K562 (cell line): ENCODE measurements at regions not wholly inside any gene's neighbourhood (a gene's known extent, or its start where the extent isn't known, plus 50 kb on each side); places are given as distances from the start of the nearest gene placed in this dataset.

Experiments used
- KDM1A ChIP-seq, 2 experiments: fragments of 450-650 bp; IDR thresholded peaks; 2 replicates each; pipeline ENCODE4 v1.6.1; 2016; ENCODE audit warnings: mild to moderate bottlenecking in 2 of 2
- NFRKB ChIP-seq: fragments of 450-650 bp; IDR thresholded peaks from 2 replicates; pipeline ENCODE4 v1.6.1; 2016; ENCODE audit warnings: low read depth
- RBM14 ChIP-seq: fragments of 200-400 bp; formaldehyde crosslinking; IDR thresholded peaks from 2 replicates; pipeline ENCODE4 v1.6.1; 2018; ENCODE audit warnings: low read depth, mild to moderate bottlenecking, low read length, moderate library complexity, borderline replicate concordance; ENCODE audit not compliant: insufficient read depth
- RCOR1 ChIP-seq, 2 experiments: IDR thresholded peaks; 2 replicates each; pipeline ENCODE4 v1.6.1; 2012; ENCODE audit warnings: low read depth in 2 of 2, low read length in 2 of 2, borderline replicate concordance in 1 of 2, improper control_type of control experiment in 1 of 2
- RNF2 ChIP-seq: sonication (generic); IDR thresholded peaks from 2 replicates; pipeline ENCODE4 v1.6.1; 2016
- ZBTB8A ChIP-seq: fragments of 450-650 bp; IDR thresholded peaks from 2 replicates; pipeline ENCODE4 v1.6.1; 2018; ENCODE audit warnings: mild to moderate bottlenecking, moderate library complexity; ENCODE audit not compliant: partially characterized antibody
- ZC3H11A ChIP-seq: IDR thresholded peaks from 2 replicates; pipeline ENCODE4 v1.6.1; 2012; ENCODE audit warnings: low read depth, low read length, improper control_type of control experiment
- ZNF436 ChIP-seq: fragments of 250-450, 450-650 bp; sonication (Bioruptor Pico); formaldehyde crosslinking; IDR thresholded peaks from 2 replicates; pipeline ENCODE4 v1.7.0; 2020; ENCODE audit warnings: mild to moderate bottlenecking
- TF ChIP-seq, protein P1 (sequence below): sonication (generic); formaldehyde crosslinking; IDR thresholded peaks from 2 replicates; pipeline ENCODE4 v1.8.1; 2023; ENCODE audit warnings: mild to moderate bottlenecking, missing genetic modification reagents
- TF ChIP-seq, protein P2 (sequence below): fragments of 450-650 bp; conservative IDR thresholded peaks from 2 replicates; pipeline ENCODE4 v1.6.1; 2016; ENCODE audit warnings: missing genetic modification characterization, low read depth, mild to moderate bottlenecking, control low read depth, missing compliant biosample characterization
- TF ChIP-seq, protein P3 (sequence below): fragments of 250-450 bp; sonication (Bioruptor Pico); IDR thresholded peaks from 2 replicates; pipeline ENCODE4 v1.8.0; 2022; ENCODE audit warnings: inconsistent platforms

DNA sequence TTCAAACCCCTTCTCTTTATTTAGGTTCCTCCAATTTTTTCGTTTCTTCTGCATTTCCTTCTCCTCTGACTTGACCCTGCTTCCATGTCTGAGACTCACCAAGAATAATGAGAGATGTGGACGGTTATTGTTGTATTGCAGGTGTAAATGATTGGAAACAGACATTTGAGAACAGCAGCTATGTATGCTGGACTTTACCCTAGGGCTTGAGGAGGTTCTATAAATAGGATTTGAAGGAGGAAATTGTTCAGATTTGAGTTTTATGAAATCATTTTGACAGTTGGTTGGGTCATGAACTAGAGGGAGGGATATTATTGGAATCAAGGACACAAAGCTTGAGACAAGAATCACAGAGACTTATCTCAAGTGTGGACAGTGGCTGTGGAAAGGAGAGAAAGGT, 614.6 kb upstream of the CPEB2 start (continued):
- TF ChIP-seq, protein P1, sequence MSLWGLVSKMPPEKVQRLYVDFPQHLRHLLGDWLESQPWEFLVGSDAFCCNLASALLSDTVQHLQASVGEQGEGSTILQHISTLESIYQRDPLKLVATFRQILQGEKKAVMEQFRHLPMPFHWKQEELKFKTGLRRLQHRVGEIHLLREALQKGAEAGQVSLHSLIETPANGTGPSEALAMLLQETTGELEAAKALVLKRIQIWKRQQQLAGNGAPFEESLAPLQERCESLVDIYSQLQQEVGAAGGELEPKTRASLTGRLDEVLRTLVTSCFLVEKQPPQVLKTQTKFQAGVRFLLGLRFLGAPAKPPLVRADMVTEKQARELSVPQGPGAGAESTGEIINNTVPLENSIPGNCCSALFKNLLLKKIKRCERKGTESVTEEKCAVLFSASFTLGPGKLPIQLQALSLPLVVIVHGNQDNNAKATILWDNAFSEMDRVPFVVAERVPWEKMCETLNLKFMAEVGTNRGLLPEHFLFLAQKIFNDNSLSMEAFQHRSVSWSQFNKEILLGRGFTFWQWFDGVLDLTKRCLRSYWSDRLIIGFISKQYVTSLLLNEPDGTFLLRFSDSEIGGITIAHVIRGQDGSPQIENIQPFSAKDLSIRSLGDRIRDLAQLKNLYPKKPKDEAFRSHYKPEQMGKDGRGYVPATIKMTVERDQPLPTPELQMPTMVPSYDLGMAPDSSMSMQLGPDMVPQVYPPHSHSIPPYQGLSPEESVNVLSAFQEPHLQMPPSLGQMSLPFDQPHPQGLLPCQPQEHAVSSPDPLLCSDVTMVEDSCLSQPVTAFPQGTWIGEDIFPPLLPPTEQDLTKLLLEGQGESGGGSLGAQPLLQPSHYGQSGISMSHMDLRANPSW (CRISPR knock-in tag) = no peak
- TF ChIP-seq, protein P2, sequence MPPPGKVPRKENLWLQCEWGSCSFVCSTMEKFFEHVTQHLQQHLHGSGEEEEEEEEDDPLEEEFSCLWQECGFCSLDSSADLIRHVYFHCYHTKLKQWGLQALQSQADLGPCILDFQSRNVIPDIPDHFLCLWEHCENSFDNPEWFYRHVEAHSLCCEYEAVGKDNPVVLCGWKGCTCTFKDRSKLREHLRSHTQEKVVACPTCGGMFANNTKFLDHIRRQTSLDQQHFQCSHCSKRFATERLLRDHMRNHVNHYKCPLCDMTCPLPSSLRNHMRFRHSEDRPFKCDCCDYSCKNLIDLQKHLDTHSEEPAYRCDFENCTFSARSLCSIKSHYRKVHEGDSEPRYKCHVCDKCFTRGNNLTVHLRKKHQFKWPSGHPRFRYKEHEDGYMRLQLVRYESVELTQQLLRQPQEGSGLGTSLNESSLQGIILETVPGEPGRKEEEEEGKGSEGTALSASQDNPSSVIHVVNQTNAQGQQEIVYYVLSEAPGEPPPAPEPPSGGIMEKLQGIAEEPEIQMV (tag) = no peak
- no peak for TF ChIP-seq RCOR1 (IDR thresholded peaks at IDR 0.05; ENCODE audit: borderline replicate concordance in 1 of 2, low read depth in 2 of 2, low read length in 2 of 2)
- TF ChIP-seq ZC3H11A = no peak
- TF ChIP-seq RNF2 = no peak
- TF ChIP-seq NFRKB = no peak
- TF ChIP-seq, protein P3, sequence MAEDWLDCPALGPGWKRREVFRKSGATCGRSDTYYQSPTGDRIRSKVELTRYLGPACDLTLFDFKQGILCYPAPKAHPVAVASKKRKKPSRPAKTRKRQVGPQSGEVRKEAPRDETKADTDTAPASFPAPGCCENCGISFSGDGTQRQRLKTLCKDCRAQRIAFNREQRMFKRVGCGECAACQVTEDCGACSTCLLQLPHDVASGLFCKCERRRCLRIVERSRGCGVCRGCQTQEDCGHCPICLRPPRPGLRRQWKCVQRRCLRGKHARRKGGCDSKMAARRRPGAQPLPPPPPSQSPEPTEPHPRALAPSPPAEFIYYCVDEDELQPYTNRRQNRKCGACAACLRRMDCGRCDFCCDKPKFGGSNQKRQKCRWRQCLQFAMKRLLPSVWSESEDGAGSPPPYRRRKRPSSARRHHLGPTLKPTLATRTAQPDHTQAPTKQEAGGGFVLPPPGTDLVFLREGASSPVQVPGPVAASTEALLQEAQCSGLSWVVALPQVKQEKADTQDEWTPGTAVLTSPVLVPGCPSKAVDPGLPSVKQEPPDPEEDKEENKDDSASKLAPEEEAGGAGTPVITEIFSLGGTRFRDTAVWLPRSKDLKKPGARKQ = no peak
- TF ChIP-seq ZBTB8A = no peak
- no peak for TF ChIP-seq RBM14
- no peak for TF ChIP-seq ZNF436 (CRISPR knock-in tag)
- TF ChIP-seq KDM1A (IDR thresholded peaks at IDR 0.05) = no peak
